OCI-LY3 (cell line): ENCODE measurements at regions not wholly inside any gene's neighbourhood (a gene's known extent, or its start where the extent isn't known, plus 50 kb on each side); places are given as distances from the start of the nearest gene placed in this dataset.
"Not testable (repeated sequence)": the region's sequence is repeated elsewhere in the genome, so short reads cannot be mapped to it uniquely, and the experiment has no call there.

Experiments
- CTCF ChIP-seq: fragments of 200-600, 300-600 bp; sonication (generic); IDR thresholded peaks from 2 replicates; pipeline ENCODE4 v1.5.1; 2014; ENCODE audit warnings: antibody characterized with exemption, low read length, low read depth
- EZH2phosphoT487 ChIP-seq: fragments of 200-600 bp; shearing (Covaris generic); IDR thresholded peaks from 2 replicates; pipeline ENCODE4 v1.6.1; 2018; ENCODE audit warnings: antibody characterized with exemption, mixed run types, low read depth

- not testable (repeated sequence) for TF ChIP-seq CTCF, EZH2phosphoT487
Observed at GRCh38 chr3:198147213-198147612, 187.2 kb downstream of the LMLN start.
